ENCODE measurements at regions not wholly inside any gene's neighbourhood (a gene's known extent, or its start where the extent isn't known, plus 50 kb on each side); places are given as distances from the start of the nearest gene placed in this dataset.

GRCh38 chr3:74988095-74988494 is 373.6 kb upstream of the CNTN3 start:
- TF ChIP-seq BACH2 (CRISPR knock-in tag; IDR thresholded peaks at IDR 0.05; ENCODE audit: borderline replicate concordance) = no peak
- TF ChIP-seq RARB (CRISPR knock-in tag; IDR thresholded peaks at IDR 0.05) = no peak
- TF ChIP-seq, protein P1, sequence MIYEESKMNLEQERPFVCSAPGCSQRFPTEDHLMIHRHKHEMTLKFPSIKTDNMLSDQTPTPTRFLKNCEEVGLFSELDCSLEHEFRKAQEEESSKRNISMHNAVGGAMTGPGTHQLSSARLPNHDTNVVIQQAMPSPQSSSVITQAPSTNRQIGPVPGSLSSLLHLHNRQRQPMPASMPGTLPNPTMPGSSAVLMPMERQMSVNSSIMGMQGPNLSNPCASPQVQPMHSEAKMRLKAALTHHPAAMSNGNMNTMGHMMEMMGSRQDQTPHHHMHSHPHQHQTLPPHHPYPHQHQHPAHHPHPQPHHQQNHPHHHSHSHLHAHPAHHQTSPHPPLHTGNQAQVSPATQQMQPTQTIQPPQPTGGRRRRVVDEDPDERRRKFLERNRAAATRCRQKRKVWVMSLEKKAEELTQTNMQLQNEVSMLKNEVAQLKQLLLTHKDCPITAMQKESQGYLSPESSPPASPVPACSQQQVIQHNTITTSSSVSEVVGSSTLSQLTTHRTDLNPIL (CRISPR knock-in tag; IDR thresholded peaks at IDR 0.05; ENCODE audit: low read depth) = no peak
- TF ChIP-seq ZNF8 (CRISPR knock-in tag; IDR thresholded peaks at IDR 0.05) = no peak
- no peak for TF ChIP-seq CSDC2 (CRISPR knock-in tag; IDR thresholded peaks at IDR 0.05)
- no peak for TF ChIP-seq SNAI2 (CRISPR knock-in tag; IDR thresholded peaks at IDR 0.05)
- TF ChIP-seq, protein P2, sequence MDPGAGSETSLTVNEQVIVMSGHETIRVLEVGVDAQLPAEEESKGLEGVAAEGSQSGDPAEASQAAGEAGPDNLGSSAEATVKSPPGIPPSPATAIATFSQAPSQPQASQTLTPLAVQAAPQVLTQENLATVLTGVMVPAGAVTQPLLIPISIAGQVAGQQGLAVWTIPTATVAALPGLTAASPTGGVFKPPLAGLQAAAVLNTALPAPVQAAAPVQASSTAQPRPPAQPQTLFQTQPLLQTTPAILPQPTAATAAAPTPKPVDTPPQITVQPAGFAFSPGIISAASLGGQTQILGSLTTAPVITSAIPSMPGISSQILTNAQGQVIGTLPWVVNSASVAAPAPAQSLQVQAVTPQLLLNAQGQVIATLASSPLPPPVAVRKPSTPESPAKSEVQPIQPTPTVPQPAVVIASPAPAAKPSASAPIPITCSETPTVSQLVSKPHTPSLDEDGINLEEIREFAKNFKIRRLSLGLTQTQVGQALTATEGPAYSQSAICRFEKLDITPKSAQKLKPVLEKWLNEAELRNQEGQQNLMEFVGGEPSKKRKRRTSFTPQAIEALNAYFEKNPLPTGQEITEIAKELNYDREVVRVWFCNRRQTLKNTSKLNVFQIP (CRISPR knock-in tag; IDR thresholded peaks at IDR 0.05; ENCODE audit: borderline replicate concordance, low read depth) = no peak
- TF ChIP-seq ISL1 (CRISPR knock-in tag; IDR thresholded peaks at IDR 0.05) = no peak
- TF ChIP-seq ZNF565 (CRISPR knock-in tag; conservative IDR thresholded peaks at IDR 0.05; ENCODE audit: low read depth) = no peak

Measured in SK-N-SH treated with all-trans-retinoic acid at 6 μM for 48 hours (cell line).